Lower lobe of right lung (tissue), 2 donors: ENCODE measurements at regions not wholly inside any gene's neighbourhood (a gene's known extent, or its start where the extent isn't known, plus 50 kb on each side); places are given as distances from the start of the nearest gene placed in this dataset.
"Not testable (repeated sequence)": the region's sequence is repeated elsewhere in the genome, so short reads cannot be mapped to it uniquely, and the experiment has no call there.

Experiments
- ATAC-seq, 2 donors: fragments of 200-7000 bp; cut with Tn5 transposase; one replicate each; pipeline ENCODE4 v1.9.1; 2020 to 2022; ENCODE audit warnings: mild to moderate bottlenecking in 2 of 2, moderate library complexity in 2 of 2
- DNase-seq: peaks from one replicate; pipeline ENCODE4 v3.0.0-alpha.2; 2020
- H3K27ac ChIP-seq: fragments of 200-600 bp; one replicate; pipeline ENCODE4 v1.8.0; 2022
- H3K27me3 ChIP-seq: fragments of 200-600 bp; one replicate; pipeline ENCODE4 v1.8.0; 2022; ENCODE audit warnings: low read depth
- H3K36me3 ChIP-seq: fragments of 200-600 bp; one replicate; pipeline ENCODE4 v1.8.0; 2022; ENCODE audit warnings: mild to moderate bottlenecking
- H3K4me1 ChIP-seq: fragments of 200-600 bp; one replicate; pipeline ENCODE4 v1.8.0; 2022
- H3K4me3 ChIP-seq: fragments of 200-600 bp; one replicate; pipeline ENCODE4 v1.8.0; 2022; ENCODE audit warnings: mild to moderate bottlenecking
- H3K9me3 ChIP-seq: fragments of 200-600 bp; one replicate; pipeline ENCODE4 v1.8.0; 2022
- intact Hi-C: fragments of 100-400 bp; cut with DNase I; formaldehyde crosslinking; loops from one replicate; pipeline ENCODE4 v1.11.0; 2022
- TF ChIP-seq, protein P1 (sequence below): fragments of 200-600 bp; IDR thresholded peaks from one replicate; pipeline ENCODE4 v1.8.0; 2022; ENCODE audit warnings: antibody characterized with exemption, mild to moderate bottlenecking
- donor health status: DM: no; HTN: yes; CAD: no; lungs with severe emphysema.

GRCh38 chr1:70737125-70737524 lies 310.5 kb downstream of the PTGER3 start:
- ATAC-seq (no peak), DNase-seq (no peak)
- H3K27me3 ChIP-seq: no peaks in the 10 kb centered on the region
- H3K4me3 ChIP-seq: no peak overlapping the region
- intact Hi-C loops: no loop called here
- TF ChIP-seq, protein P1, sequence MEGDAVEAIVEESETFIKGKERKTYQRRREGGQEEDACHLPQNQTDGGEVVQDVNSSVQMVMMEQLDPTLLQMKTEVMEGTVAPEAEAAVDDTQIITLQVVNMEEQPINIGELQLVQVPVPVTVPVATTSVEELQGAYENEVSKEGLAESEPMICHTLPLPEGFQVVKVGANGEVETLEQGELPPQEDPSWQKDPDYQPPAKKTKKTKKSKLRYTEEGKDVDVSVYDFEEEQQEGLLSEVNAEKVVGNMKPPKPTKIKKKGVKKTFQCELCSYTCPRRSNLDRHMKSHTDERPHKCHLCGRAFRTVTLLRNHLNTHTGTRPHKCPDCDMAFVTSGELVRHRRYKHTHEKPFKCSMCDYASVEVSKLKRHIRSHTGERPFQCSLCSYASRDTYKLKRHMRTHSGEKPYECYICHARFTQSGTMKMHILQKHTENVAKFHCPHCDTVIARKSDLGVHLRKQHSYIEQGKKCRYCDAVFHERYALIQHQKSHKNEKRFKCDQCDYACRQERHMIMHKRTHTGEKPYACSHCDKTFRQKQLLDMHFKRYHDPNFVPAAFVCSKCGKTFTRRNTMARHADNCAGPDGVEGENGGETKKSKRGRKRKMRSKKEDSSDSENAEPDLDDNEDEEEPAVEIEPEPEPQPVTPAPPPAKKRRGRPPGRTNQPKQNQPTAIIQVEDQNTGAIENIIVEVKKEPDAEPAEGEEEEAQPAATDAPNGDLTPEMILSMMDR: no peak
- H3K9me3 ChIP-seq: peaks cover 6% of the 10 kb centered on the region
- no peaks in the 10 kb centered on the region for H3K4me1 ChIP-seq
- no peaks in the 10 kb centered on the region for H3K36me3 ChIP-seq
- H3K27ac ChIP-seq: no peak overlapping the region

DNA sequence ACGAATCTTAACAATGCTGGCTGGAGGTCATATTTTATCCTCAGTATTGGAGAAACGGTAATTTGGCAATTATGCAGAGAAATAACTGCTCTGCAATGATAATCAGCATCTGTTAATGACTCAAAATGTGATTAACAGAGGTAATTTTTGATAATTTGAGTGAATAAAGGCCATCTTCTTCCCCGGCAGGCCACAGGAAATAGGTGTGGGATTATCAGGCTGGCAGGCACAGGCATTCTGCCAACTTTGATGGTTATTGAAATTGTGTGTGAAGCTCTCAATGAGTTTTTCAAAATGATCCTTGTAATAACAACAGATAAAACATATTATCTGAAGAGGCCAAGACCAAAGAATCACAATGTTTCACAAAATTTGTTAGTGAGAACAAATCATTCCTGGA lies 309.0 kb downstream of the PTGER3 start:
- Histone ChIP-seq H3K4me3 (no peak overlapping the region), H3K9me3 (peaks cover 6% of the 10 kb centered on the region), H3K36me3 (no peaks in the 10 kb centered on the region), H3K27me3 (no peaks in the 10 kb centered on the region), H3K27ac (no peak overlapping the region), H3K4me1 (no peaks in the 10 kb centered on the region)
- TF ChIP-seq, protein P1: no peak
- intact Hi-C loops: no loop called here
- DNase-seq (no peak), ATAC-seq (no peak)

GRCh38 chr1:70745199-70745598 lies 302.4 kb downstream of the PTGER3 start:
- TF ChIP-seq, protein P1: peak; percentile 9
- Histone ChIP-seq H3K4me1 (no peaks in the 10 kb centered on the region), H3K4me3 (no peak overlapping the region), H3K36me3 (no peaks in the 10 kb centered on the region), H3K27me3 (no peaks in the 10 kb centered on the region), H3K27ac (no peak overlapping the region), H3K9me3 (peaks cover 39% of the 10 kb centered on the region)
- ATAC-seq: no peak
- intact Hi-C loops: no loop called here
- no peak for DNase-seq

DNA sequence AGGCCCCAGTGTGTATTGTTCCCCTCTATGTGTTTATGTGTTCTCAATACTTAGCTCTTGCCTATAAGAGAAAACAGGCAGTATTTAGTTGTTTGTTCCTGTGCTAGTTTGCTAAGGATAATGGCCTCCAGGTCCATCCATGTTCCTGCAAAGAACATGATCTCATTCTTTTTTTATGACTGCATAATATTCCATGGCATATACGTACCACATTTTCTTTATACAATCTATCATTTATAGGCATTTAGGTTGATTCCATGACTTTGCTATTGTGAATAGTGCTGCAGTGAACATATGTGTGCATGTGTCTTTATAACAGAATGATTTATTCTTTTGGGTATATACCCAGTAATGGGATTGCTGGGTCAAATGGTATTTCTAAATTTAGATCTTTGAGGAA lies 301.6 kb downstream of the PTGER3 start:
- H3K4me3 ChIP-seq, H3K36me3 ChIP-seq, H3K4me1 ChIP-seq, ATAC-seq, H3K27ac ChIP-seq, DNase-seq, H3K27me3 ChIP-seq, intact Hi-C loops: not testable (repeated sequence)
- H3K9me3 ChIP-seq: peaks cover 39% of the 10 kb centered on the region

GRCh38 chr1:70747123-70747522 lies 300.5 kb downstream of the PTGER3 start:
- H3K4me1 ChIP-seq, DNase-seq, intact Hi-C loops, H3K27me3 ChIP-seq, H3K27ac ChIP-seq, H3K4me3 ChIP-seq, ATAC-seq, H3K36me3 ChIP-seq: not testable (repeated sequence)
- H3K9me3 ChIP-seq: peaks cover 33% of the 10 kb centered on the region

- H3K9me3 ChIP-seq: peaks cover 15% of the 10 kb centered on the region
- intact Hi-C loops, H3K27ac ChIP-seq, H3K4me3 ChIP-seq, ATAC-seq, H3K4me1 ChIP-seq, DNase-seq, H3K36me3 ChIP-seq, H3K27me3 ChIP-seq: not testable (repeated sequence)
These were observed 295.8 kb downstream of the PTGER3 start for GRCh38 chr1:70751676-70752287.

- Histone ChIP-seq H3K9me3 (no peaks in the 10 kb centered on the region), H3K36me3 (no peaks in the 10 kb centered on the region), H3K27me3 (no peaks in the 10 kb centered on the region), H3K4me1 (no peaks in the 10 kb centered on the region), H3K4me3 (no peak overlapping the region), H3K27ac (no peak overlapping the region)
- intact Hi-C loops: no loop called here
- DNase-seq: no peak
- no peak for ATAC-seq
- TF ChIP-seq, protein P1: no peak
These were observed 292.9 kb downstream of the PTGER3 start for GRCh38 chr1:70754701-70755100.
